CD14-positive monocyte (primary cell): ENCODE measurements at regions not wholly inside any gene's neighbourhood (a gene's known extent, or its start where the extent isn't known, plus 50 kb on each side); places are given as distances from the start of the nearest gene placed in this dataset.

Experiments
- DNase-seq, 3 donors: peaks; one replicate each; pipeline ENCODE4 v3.0.0-alpha.2; 2011 to 2022
- H2AFZ ChIP-seq: 2 replicates; pipeline ENCODE4 v1.6.0; 2012; ENCODE audit warnings: mild to moderate bottlenecking, low read depth, low read length, inconsistent platforms; ENCODE audit not compliant: insufficient read depth, poor library complexity, severe bottlenecking
- H3K27ac ChIP-seq, 2 donors: 1 replicate in 1 of 2; 2 replicates in 1 of 2; pipeline ENCODE4 v1.5.1; 2012 to 2013; ENCODE audit warnings: low read length in 2 of 2, control low read depth in 1 of 2, inconsistent platforms in 1 of 2, low read depth in 1 of 2, mild to moderate bottlenecking in 1 of 2
- H3K27me3 ChIP-seq, 2 donors: one replicate each; pipeline versions ENCODE4 v1.6.0 to v1.6.1; 2011 to 2013; ENCODE audit warnings: low read length in 2 of 2; ENCODE audit not compliant: control insufficient read depth in 2 of 2, insufficient read depth in 2 of 2
- H3K36me3 ChIP-seq, 2 donors: replicated peaks in 1 of 2; 1 replicate in 1 of 2; 2 replicates in 1 of 2; pipeline versions ENCODE4 v1.5.1 to v1.6.1; 2012 to 2013; ENCODE audit warnings: low read length in 2 of 2, control low read depth in 1 of 2, inconsistent platforms in 1 of 2, mild to moderate bottlenecking in 1 of 2; ENCODE audit not compliant: insufficient read depth in 2 of 2, control insufficient read depth in 1 of 2
- H3K4me1 ChIP-seq, 2 donors: 1 replicate in 1 of 2; 2 replicates in 1 of 2; pipeline versions ENCODE4 v1.5.1 to v1.6.1; 2012 to 2013; ENCODE audit warnings: low read length in 2 of 2, control low read depth in 1 of 2, inconsistent platforms in 1 of 2, mild to moderate bottlenecking in 1 of 2, moderate library complexity in 1 of 2; ENCODE audit not compliant: insufficient read depth in 2 of 2, control insufficient read depth in 1 of 2
- H3K4me2 ChIP-seq: replicated peaks from 2 replicates; pipeline ENCODE3; 2012; ENCODE audit warnings: low read length, moderate library complexity, mild to moderate bottlenecking; ENCODE audit not compliant: poor library complexity, severe bottlenecking; ENCODE audit errors: extremely low read depth
- H3K4me3 ChIP-seq, 3 experiments: fragments of 200-600 bp in 1 of 3; sonication (generic) in 1 of 3; replicated peaks in 1 of 3; 1 replicate in 2 of 3; 2 replicates in 1 of 3; pipeline ENCODE4 v1.5.1; 2011 to 2013; ENCODE audit warnings: low read length in 3 of 3, mild to moderate bottlenecking in 3 of 3, control low read depth in 2 of 3, low read depth in 2 of 3, inconsistent platforms in 1 of 3, moderate library complexity in 1 of 3
- H3K79me2 ChIP-seq: 2 replicates; pipeline ENCODE4 v1.6.0; 2012; ENCODE audit warnings: mild to moderate bottlenecking, control low read depth, inconsistent platforms, low read length, moderate library complexity; ENCODE audit not compliant: insufficient read depth
- H3K9ac ChIP-seq: 2 replicates; pipeline ENCODE4 v1.6.0; 2017; ENCODE audit warnings: low read length, mild to moderate bottlenecking; ENCODE audit not compliant: insufficient read depth, poor library complexity, severe bottlenecking
- H3K9me3 ChIP-seq, 2 donors: replicated peaks in 1 of 2; 1 replicate in 1 of 2; 2 replicates in 1 of 2; pipeline versions ENCODE4 v1.5.1 to v1.6.1; 2012 to 2013; ENCODE audit warnings: low read length in 2 of 2, control low read depth in 1 of 2; ENCODE audit not compliant: control insufficient read depth in 1 of 2, insufficient read depth in 1 of 2
- H4K20me1 ChIP-seq: 2 replicates; pipeline ENCODE4 v1.6.0; 2012; ENCODE audit warnings: mild to moderate bottlenecking, low read length, control low read depth, moderate library complexity; ENCODE audit not compliant: insufficient read depth
- H3K27ac Mint-ChIP-seq, 7 donors: one replicate each; pipeline ENCODE4 v1.8.0; 2020; ENCODE audit warnings: mild to moderate bottlenecking in 7 of 7, mixed read lengths in 7 of 7, moderate library complexity in 6 of 7, inconsistent platforms in 2 of 7
- H3K27me3 Mint-ChIP-seq, 3 donors: one replicate each; pipeline ENCODE4 v1.8.0; 2021 to 2022; ENCODE audit warnings: low read depth in 3 of 3, mild to moderate bottlenecking in 3 of 3, mixed read lengths in 3 of 3, moderate library complexity in 3 of 3, inconsistent platforms in 1 of 3
- H3K36me3 Mint-ChIP-seq, 2 donors: one replicate each; pipeline ENCODE4 v1.8.0; 2020; ENCODE audit warnings: mixed read lengths in 2 of 2, inconsistent platforms in 1 of 2, mild to moderate bottlenecking in 1 of 2
- H3K4me1 Mint-ChIP-seq: one replicate; pipeline ENCODE4 v1.8.0; 2020; ENCODE audit warnings: mild to moderate bottlenecking, mixed read lengths
- H3K4me3 Mint-ChIP-seq, 2 donors: one replicate each; pipeline ENCODE4 v1.8.0; 2020; ENCODE audit warnings: mild to moderate bottlenecking in 2 of 2, mixed read lengths in 2 of 2, moderate library complexity in 1 of 2
- H3K9me3 Mint-ChIP-seq, 7 donors: one replicate each; pipeline ENCODE4 v1.8.0; 2020 to 2022; ENCODE audit warnings: mixed read lengths in 7 of 7, mild to moderate bottlenecking in 6 of 7, moderate library complexity in 6 of 7, inconsistent platforms in 2 of 7
- WGBS: methylation state at CpG from one replicate; pipeline ENCODE4 v1.1.5; 2013; ENCODE audit warnings: missing lambda C conversion rate; ENCODE audit not compliant: insufficient coverage; 5-methylcytosine and 5-hydroxymethylcytosine counted together
- intact Hi-C, 2 donors: fragments of 100-400 bp; cut with micrococcal nuclease; formaldehyde crosslinking; loops; one replicate each; pipeline versions ENCODE4 v1.15.0 to v1.15.1; 2023
- TF ChIP-seq, protein P1 (sequence below): fragments of 200-600 bp; IDR thresholded peaks from one replicate; pipeline ENCODE4 v1.8.0; 2022; ENCODE audit warnings: antibody characterized with exemption, mild to moderate bottlenecking

DNA sequence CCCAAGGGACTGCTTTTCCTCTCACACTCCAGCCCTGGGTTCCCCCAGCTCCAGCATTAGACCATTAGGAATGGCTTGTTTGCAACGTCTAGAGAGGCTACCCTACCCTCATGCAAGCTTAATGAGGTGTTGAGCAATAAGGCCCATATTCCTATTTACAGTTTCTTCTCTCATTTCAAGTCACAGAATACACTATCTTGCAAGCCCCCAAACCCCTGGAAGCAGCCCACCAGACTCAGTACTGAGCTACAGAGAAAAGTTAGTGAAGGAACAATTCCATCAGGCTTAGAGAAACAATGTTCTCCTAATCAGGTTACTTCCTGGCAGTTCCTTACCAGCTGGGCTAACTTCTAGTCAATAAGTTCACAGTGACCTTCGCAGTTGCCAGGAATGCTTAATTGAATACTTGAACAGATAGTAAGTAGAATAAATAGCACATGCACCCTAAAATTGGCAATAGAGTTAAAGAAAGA is 606.5 kb upstream of the NOX3 start:
- intact Hi-C loops = no loop called here
- no peak for DNase-seq

GRCh38 chr6:156061465-156061864 is 605.8 kb upstream of the NOX3 start:
- Histone ChIP-seq H3K4me2 (no peak overlapping the region), H3K4me3 (no peak overlapping the region), H3K9ac (no peak overlapping the region), H2AFZ (no peak overlapping the region), H3K4me1 (peaks cover 0 to 6% of the 10 kb centered on the region in 2 donors), H3K9me3 (no peaks in the 10 kb centered on the region), H4K20me1 (no peaks in the 10 kb centered on the region), H3K27ac (no peak overlapping the region), H3K36me3 (no peaks in the 10 kb centered on the region), H3K27me3 (no peaks in the 10 kb centered on the region), H3K79me2 (no peaks in the 10 kb centered on the region)
- no peak for DNase-seq
- Mint-ChIP-seq H3K27ac (no peak overlapping the region), H3K27me3 (peaks cover 0 to 2% (median 1%) of the 10 kb centered on the region in 3 donors), H3K4me3 (no peak overlapping the region), H3K9me3 (peaks cover 0 to 7% (median 3%) of the 10 kb centered on the region in 7 donors), H3K4me1 (peaks cover 5% of the 10 kb centered on the region), H3K36me3 (no peaks in the 10 kb centered on the region)
- TF ChIP-seq, protein P1, sequence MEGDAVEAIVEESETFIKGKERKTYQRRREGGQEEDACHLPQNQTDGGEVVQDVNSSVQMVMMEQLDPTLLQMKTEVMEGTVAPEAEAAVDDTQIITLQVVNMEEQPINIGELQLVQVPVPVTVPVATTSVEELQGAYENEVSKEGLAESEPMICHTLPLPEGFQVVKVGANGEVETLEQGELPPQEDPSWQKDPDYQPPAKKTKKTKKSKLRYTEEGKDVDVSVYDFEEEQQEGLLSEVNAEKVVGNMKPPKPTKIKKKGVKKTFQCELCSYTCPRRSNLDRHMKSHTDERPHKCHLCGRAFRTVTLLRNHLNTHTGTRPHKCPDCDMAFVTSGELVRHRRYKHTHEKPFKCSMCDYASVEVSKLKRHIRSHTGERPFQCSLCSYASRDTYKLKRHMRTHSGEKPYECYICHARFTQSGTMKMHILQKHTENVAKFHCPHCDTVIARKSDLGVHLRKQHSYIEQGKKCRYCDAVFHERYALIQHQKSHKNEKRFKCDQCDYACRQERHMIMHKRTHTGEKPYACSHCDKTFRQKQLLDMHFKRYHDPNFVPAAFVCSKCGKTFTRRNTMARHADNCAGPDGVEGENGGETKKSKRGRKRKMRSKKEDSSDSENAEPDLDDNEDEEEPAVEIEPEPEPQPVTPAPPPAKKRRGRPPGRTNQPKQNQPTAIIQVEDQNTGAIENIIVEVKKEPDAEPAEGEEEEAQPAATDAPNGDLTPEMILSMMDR = no peak
- intact Hi-C loops = no loop called here
- 76% methylated on average over 5 of the region's 6 CpGs for WGBS

More for the DNA sequence above, 606.5 kb upstream of the NOX3 start:
- H3K79me2 ChIP-seq = no peaks in the 10 kb centered on the region
- no peak overlapping the region for H3K27ac ChIP-seq
- peaks cover 0 to 6% of the 10 kb centered on the region in 2 donors for H3K4me1 ChIP-seq
- no peaks in the 10 kb centered on the region for H3K27me3 ChIP-seq
- Mint-ChIP-seq H3K36me3 (no peaks in the 10 kb centered on the region), H3K4me1 (peaks cover 5% of the 10 kb centered on the region), H3K27me3 (peaks cover 0 to 2% (median 1%) of the 10 kb centered on the region in 3 donors), H3K27ac (no peak overlapping the region), H3K9me3 (peaks cover 0 to 7% (median 0%) of the 10 kb centered on the region in 7 donors), H3K4me3 (no peak overlapping the region)
- no peak overlapping the region for H2AFZ ChIP-seq
- H3K4me2 ChIP-seq = no peak overlapping the region
- no peaks in the 10 kb centered on the region for H3K9me3 ChIP-seq
- TF ChIP-seq, protein P1 = no peak
- no peak overlapping the region for H3K9ac ChIP-seq
- no peaks in the 10 kb centered on the region for H4K20me1 ChIP-seq
- H3K4me3 ChIP-seq = no peak overlapping the region
- WGBS = no CpG with 5 or more reads among the region's 2 CpGs
- H3K36me3 ChIP-seq = no peaks in the 10 kb centered on the region
